NCI-H2196 treated with DMSO at 0.1 percent for 48 hours (cell line): ENCODE measurements at regions not wholly inside any gene's neighbourhood (a gene's known extent, or its start where the extent isn't known, plus 50 kb on each side); places are given as distances from the start of the nearest gene placed in this dataset.

Experiments
- DNase-seq: peaks from one replicate; lab custom pipeline; 2025; ENCODE audit not compliant: unreplicated experiment; lab: John Stamatoyannopoulos, UW

DNA sequence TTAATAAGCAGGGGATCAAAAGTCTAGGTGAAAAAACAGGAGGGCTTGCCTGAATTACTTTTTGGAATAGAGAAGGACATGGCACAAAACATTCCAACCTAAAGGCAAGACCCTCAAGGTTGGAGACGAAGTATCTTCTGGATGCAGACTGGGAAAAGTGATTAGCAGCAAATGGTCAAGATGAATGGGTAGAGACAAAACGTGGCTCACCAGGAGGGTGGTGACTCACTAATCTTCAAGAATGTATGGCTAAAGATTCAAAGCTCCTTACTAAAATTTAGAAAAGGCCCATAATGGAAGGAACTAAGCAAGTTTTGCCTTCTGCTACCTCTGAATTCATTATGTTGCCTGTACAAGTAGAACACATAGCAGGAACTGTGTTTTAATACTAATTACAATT is 469.5 kb upstream of the RBFOX1 start:
- DNase-seq, result no peak

DNA sequence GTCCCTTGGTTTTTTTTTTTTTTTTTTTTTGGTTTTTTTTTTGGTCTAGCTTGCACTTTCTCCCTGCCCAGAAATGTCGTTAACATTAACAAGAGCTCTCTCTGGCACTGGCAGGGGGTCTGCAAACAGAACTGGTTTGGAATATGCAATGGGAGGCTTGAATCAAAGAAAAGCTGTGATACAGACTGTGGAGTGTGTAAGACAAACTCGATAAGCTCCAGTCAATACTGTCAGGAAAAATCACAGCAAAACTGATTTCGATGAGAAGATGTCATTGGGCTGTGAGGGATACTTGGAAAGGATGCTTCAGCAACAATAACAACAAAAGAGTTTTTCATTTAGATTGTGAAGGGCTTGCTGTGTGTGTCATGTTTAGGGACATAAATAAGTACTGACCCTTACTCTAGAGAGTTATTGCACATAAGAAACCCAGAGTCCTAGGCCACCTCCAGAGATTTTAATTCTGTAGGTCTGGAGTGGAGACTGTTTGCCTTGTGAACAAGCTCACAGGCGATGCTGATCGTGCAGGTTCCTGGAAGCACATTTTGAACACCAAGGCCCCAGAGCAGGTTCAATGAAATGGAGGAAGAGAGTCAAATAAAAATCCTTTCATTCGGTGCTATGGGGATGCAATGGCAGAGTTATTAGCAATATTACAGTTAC is 470.7 kb upstream of the RBFOX1 start:
- DNase-seq, result no peak

DNA sequence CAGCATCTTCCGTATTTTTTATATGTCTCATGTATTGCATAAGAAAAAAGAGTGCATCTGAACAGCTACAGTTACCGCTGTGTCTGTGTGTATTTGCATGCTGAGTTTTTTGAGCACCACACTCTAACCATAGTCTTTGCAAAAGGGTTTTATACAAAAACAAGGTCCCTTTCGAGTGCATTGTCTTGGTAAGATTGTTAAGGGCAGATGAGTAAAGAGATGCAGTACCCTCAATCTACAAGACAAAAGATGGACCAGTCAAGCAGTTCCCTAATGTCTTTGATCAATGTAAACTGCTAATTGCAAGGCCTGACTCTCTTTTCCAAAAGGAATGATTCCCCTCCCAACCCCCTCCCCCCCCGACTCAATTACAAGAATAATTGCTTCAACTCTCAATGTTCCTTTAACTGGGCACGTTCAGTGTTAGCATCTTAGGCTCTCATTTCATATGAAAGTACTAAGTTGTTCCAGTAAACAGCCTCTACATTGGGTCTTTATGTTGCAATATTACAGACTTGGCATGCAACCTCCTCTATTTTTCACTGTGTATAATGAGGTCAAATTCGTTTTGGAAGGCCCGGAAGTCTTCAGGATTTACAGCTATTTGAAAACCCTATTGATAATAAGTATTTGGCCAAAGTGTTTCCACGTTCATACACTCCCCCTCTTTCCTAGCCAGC is 471.4 kb upstream of the RBFOX1 start:
- DNase-seq, result no peak

DNA sequence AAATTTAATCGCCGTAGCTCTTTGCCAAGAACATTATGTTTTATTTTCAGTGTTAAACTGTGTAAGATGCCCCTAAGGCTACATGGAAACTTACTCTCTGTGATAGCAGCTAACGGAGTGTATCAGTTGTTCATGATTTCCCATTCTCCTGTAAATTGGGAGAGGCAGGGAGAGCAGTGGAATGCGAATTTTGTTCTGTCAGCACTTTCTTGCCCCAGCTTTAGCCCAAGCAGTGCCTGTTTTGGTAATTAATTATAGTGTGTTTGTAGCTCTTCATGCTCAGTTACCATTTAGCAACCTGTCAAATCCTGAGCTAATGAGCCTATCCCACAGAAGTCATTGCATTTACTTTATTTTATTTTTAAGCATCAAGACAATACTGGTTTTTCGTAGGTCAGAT is 475.1 kb upstream of the RBFOX1 start:
- DNase-seq, result no peak

DNA sequence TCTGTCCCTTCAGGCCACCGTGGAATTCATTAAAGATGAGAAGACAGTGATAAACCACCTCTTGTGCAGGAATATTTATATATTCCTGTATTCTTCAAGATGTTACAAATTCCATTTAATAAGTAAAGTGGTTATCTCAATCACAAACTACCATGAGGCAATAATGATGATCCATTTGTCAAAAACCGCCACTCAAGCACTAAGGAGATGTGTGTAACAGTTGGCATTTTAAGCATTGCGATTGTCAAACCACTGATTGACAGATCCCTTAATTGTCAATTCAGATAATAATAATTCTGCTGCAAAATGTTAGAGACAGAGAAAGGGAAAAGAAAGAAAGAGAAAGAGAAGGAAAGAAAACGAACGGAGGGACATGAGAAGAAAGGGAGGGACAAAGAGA is 476.1 kb upstream of the RBFOX1 start:
- DNase-seq, result no peak

DNA sequence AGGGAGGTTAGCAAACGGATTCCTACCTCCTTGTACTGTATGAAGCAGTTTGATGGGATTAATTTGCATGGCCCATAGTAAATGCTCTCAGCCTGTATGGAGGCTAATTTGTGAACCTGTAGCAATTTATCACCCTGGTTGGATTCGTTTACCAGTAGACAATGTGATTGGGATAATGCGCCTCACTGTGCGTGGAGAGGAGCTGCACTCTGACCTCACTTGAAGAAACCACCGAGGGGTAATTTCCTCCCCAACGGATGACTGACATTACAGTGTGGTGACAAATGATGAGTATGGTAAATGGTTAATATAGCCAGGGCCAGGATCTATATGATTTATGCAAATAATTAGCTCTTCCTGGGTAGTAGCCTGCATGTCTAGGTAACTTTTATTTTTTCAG is 479.1 kb upstream of the RBFOX1 start:
- no peak for DNase-seq

DNA sequence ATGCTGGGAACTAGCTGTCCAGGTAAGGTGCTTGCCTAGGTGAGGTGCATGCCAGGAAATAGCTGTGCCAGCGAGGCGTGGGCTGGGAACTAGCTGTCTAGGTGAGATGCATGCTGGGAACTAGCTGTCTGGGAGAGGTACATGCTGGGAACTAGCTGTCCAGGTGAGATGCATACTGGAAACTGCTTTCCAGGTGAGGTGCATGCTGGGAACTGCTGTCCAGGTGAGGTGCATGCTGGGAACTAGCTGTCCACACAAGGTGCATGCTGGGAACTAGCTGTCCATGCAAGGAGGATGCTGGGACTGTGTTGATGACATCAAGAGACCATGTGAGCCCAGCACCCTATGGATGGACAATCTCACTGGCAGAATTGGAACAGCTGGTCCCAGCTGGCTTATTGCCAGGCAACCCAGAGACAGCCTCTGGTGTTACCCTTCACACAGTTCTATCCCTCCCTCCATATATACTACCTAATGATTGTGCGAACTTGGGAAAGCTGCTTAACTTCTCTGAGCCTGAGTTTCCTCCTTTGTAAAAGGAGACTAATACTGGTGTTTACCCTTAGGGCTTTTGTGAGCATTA is 479.9 kb upstream of the RBFOX1 start:
- DNase-seq, result no peak

DNA sequence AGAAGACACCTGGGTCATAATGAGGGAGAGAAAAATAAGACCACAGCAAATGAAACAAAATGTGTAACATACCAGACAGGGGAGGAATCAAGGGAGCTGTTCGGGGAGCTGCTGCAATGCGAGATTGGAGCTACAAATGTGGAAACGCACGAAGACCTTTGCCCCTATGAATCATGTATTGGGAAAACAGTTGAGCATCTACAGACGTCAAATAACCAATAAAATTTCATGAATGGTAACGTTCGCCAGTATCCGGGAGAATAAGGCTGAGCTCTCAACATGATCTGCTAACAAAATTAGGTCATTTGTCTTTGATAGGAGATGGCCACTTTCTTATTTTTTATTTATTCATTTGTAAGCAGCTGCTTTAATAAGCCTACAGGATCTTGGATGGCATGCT is 486.2 kb upstream of the RBFOX1 start:
- DNase-seq, result no peak

DNA sequence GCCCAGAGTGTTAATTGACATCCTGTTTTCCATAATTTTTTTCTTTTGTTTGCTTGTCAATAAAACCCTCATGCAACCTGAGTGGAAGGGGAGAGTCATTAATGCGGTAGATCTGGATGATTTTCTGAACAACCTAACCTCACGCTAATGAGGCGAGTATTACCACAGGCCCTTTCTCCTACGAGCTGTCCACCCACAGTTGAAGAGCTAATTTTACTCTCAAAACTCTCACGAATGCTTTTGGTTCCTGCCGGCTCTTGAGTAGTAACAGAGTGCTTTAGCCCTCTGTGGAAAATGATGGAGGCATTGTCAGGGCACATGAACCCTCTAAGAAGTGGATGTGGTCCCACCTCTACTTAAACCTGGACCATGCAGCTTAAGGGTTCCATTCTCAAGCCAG is 491.3 kb upstream of the RBFOX1 start:
- no peak for DNase-seq

DNA sequence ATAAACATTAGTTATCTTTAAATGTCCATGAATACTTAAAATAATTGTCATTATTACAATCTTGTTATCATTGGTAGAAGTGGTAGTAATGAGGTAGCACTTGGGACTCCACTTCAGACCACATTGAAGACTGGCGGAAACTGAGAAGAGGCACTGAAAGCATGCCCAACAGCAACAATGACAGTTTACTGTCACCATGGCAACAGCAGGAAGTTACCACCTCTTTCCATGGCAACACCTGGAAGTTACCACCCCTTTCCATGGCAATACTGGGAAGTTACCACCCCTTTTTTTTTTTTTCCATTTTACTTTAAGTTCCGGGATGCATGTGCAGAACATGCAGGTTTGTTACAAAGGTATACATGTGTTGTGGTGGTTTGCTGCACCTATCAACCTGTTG is 494.9 kb upstream of the RBFOX1 start:
- DNase-seq, result no peak

DNA sequence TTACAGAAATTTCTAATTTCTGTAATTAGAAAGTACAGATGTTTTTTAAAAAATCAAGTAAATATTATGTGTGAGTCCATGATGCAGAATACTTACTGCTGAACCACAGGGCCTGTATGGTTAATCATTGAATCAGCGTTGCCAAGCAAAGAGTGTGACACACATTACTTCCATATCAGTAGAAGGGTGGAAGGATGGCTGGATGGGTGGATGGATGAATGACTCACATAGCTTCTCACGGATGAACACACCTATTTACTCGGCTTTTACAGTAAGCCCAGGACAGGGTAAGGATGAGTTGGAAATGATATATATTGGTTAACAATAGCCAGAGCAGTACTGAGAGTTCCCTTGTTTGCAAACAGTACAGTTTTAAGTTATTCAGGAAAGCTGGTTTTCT is 495.9 kb upstream of the RBFOX1 start:
- no peak for DNase-seq

DNA sequence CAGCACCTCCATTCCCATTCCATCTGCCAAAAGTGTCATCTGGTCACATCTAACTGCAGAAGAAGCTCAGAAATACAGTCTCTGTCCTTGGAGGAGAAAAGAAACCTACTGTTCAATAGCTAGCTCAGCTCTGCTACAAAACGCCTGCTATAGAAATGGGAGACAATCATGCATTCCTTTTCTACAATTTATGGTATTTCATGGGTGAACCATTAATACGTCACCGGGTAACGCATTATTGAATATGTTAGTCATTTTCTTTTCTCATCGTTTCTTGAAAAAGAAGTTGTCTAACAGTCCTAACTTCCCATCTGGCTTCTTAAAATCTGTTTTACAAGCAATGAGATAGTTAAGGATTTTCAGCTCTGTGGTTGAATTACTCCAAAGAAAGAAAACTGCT is 496.7 kb upstream of the RBFOX1 start:
- no peak for DNase-seq

DNA sequence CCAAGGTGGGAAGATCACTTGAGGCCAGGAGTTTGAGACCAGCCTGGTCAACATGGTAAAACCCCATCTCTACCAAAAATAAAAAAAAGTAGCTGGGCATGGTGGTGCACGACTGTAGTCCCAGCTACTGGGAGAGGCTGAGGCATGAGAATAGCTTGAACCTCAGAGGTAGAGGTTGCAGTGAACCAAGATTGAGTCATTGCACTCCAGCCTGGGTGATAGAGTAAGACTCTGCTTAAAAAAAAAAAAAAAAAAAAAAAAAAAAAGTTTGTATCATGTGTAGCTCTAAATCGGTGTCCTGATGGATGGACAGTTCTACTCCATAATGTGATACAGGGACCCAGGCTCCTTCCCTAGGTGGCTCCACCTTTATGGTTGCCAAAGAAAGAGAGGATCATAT is 497.1 kb upstream of the RBFOX1 start:
- DNase-seq, result no peak

DNA sequence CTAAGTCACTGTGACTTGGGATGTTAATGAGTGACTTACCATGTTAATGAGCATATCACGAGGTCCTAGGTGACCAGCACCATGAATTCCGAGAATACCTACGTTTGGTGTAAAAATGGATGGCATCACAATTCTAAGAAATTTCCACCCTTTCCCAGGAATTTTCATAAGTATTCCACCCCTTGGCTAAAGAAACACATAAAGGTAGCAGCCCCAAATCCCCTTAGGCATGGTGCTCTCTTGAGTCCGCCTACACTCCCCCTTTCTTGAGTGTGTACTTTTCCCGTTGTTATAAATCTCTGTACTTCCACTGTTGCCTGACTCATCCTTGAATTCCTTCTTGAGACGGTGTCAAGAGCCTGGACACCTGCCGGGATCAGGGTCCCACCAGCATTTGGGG is 504.0 kb upstream of the RBFOX1 start:
- DNase-seq, result no peak

DNA sequence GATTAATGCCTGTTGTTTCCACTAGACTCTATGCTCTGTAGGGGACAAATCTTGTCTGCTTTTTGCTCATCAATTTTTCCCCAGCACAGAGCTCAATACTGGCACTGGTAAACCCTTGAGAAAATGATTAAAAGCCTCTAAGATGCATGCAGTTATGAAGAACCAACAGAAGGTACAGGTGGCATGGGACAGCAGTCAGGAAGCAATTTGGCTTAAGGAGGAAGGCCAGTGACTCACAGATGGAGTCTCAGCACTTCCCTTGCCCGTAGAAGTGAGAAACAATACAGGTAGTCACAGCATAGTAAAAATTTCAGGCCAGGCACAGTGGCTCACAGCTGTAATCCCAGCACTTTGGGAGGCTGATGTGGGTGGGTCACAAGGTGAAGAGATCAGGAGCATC is 504.7 kb upstream of the RBFOX1 start:
- no peak for DNase-seq

DNA sequence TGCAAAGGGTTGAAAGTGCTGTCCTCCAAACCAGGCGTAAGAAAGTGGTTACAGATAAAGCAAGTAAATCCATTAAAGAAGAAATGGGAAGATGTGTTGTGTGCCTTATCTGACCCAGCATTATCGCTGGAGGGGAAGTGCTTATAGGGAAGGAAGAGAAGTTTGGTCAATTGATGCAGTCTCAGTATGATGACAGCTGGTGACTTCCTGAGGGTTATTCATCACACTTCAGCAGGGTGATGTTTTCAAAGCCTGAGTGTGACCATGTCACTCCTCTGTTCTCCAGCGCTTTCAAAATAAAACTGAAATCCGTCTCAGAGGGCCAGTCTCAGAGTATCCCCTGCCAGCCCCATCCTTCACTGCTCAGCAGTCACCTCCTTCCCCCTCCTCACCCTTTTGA is 505.4 kb upstream of the RBFOX1 start:
- DNase-seq, result no peak

DNA sequence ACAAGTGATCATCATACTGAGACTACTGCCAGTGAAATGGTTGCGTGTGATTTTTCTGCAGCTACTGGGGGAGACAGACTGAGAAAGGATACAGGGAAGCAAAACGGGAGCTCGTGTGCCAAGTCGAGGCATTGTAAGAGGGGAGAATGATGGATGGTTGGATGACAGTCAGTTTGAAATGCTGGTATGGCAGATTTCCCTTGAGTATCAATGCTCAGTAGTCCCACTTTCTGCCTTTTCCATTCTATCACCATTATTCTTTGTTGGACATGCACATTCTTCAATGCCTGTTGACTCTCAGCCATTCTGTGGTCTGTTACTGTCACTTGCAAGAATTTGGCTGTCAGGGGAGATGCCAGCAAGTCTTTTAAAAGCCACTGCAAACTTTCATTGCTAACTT is 510.6 kb upstream of the RBFOX1 start:
- DNase-seq, result no peak

DNA sequence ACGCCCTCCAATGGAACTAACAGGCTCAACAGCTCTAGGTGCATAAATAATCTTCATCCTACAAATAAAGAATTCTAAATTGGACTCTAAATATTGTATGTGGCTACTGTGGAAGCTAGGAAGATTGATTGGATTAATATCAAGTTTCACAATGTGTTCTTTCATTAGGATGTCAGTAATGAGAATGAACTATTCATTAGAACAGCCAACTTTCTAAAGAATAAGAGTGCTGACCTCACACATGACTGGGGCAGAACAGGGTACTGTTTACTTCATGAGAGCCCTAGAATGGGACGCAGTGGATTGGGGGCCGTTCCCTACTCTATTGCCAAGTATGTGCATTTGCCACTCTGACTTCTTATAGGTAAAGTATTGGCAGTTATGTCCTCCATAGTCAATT is 528.2 kb upstream of the RBFOX1 start:
- DNase-seq, result no peak

DNA sequence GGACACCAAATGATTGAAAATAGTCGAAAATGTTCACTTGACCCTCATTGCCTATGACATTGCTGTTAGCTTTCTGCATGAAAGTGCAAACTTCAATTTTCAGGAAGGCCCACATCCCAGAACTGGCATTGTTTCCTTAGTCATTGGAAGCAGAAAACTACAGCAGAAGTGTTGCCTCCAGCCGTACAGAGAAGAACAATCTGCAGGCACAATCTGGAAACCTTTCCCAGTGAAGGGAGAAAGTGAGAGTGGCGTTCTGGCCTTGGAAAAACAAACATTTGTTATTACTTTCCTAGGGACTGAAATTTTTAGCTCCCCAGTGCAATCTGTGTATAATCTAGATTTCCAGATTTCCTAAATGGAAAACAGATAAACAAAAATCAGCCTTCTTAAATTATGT is 529.5 kb upstream of the RBFOX1 start:
- DNase-seq, result no peak

DNA sequence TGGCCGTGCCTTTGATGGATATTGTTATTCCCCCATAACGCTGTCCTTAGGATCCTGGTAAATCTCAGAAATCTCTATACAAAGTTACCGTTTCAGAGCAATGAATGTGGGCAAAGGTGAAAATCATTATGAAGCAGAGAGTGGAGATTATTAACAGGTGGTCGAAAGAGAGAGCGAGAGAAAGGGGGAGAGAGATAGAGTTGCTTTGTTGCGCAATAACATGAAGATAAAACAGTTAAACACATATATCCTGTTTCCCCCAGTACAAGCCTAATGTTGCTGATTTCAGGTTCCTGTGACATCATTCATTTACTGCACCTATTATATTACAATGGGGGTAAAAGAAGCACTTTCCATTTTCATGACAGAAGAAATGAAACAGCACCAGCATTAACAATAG is 535.4 kb upstream of the RBFOX1 start:
- DNase-seq, result no peak

DNA sequence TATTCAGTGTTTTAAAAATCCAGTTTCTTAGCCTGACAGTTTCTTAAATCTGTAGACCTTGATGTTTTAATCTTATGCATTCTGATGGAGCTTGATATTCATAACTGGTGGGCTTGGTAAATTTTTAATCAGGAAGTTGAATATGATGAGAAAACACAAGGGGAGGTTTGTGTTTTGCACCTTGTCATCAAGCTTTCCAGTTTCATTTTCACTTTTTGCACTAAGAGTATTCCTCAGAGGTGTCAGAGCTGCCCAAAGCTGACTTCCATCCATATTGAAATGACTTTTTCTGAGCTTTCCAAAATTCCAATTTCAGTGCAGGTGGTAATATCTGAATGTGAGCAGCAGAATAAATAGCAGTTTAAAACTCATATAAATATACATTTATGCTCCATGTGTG is 555.0 kb upstream of the RBFOX1 start:
- DNase-seq, result no peak

DNA sequence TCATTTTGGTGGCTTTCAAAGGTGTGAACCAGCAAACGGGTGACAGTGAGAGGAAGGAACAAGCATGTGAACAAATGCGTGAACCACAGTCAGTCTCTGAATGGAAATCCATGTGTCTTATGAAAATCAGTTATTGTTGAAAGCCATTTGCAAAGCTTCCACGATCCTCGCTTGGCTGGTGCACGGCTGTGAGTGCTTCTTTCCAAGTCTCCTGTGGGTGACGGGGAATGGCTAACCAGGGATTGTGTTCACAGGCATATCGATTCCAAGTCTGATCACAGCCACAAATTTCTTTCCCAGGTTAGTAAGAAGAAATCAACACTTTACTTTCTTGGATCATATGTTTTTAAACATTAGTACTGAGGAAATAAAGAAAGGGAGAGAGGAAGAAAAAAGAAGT is 556.9 kb upstream of the RBFOX1 start:
- no peak for DNase-seq

DNA sequence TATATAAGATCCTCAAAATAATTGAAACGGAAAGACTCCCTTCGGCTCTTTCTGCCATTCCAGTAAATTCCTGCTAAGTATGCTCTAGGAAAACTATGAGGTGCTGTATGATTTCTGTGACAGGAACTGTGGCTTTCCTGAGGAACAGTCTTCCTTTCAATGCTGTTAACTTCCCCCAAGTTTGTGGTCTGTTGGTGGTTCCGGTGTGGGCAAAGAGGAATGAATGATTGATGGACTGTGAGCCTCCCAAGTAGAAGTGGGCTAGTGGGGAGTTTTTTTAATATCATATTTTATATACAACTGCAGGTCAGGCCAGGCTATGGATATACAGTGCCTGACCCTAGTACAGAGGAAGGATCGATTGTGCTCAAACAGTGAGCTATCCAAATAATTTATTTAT is 560.7 kb upstream of the RBFOX1 start:
- DNase-seq, result no peak
